Osteocyte (in vitro differentiated cells): ENCODE measurements at regions not wholly inside any gene's neighbourhood (a gene's known extent, or its start where the extent isn't known, plus 50 kb on each side); places are given as distances from the start of the nearest gene placed in this dataset.

Source experiments
- DNase-seq: peaks from one replicate; pipeline ENCODE4 v3.0.0; 2021; ENCODE audit warnings: mixed read lengths; ENCODE audit not compliant: unreplicated experiment; ENCODE audit errors: extremely low spot score
- H3K27ac Mint-ChIP-seq: one replicate; pipeline ENCODE4 v1.8.0; 2021; ENCODE audit warnings: mild to moderate bottlenecking, mixed read lengths; ENCODE audit not compliant: unreplicated experiment
- H3K27me3 Mint-ChIP-seq: one replicate; pipeline ENCODE4 v1.8.0; 2021; ENCODE audit warnings: mixed read lengths; ENCODE audit not compliant: unreplicated experiment
- H3K36me3 Mint-ChIP-seq: one replicate; pipeline ENCODE4 v1.8.0; 2021; ENCODE audit warnings: mixed read lengths; ENCODE audit not compliant: unreplicated experiment
- H3K4me1 Mint-ChIP-seq: one replicate; pipeline ENCODE4 v1.8.0; 2021; ENCODE audit warnings: mixed read lengths; ENCODE audit not compliant: unreplicated experiment
- H3K4me3 Mint-ChIP-seq: one replicate; pipeline ENCODE4 v1.8.0; 2021; ENCODE audit warnings: mild to moderate bottlenecking, moderate library complexity, mixed read lengths; ENCODE audit not compliant: unreplicated experiment
- H3K9me3 Mint-ChIP-seq: one replicate; pipeline ENCODE4 v1.8.0; 2021; ENCODE audit warnings: mixed read lengths; ENCODE audit not compliant: unreplicated experiment
- TF ChIP-seq, protein P1 (sequence below): fragments of 200-600 bp; sonication (generic); IDR thresholded peaks from 2 replicates; pipeline ENCODE4 v1.5.0; 2021; ENCODE audit warnings: antibody characterized with exemption, mild to moderate bottlenecking, moderate library complexity

DNA sequence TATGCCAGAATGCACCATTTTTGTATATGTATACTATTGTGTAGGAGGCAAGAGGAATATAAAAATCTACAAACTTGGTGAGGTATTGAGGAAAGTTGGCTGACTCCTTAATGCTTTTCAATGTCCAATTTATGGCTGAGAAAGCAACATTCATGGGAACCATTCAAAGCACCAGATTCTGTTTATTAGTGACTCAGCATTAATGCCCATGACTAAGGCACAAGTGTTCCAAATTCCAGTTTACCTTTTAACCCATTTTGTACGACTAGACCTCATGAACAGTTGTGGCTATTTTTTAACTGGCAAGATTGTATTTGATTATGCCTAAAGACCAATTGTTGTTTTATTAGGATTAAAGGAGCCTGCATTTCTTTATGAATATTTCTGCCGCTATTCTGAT, 375.4 kb upstream of the ATP2B1 start:
- no peak for DNase-seq

DNA sequence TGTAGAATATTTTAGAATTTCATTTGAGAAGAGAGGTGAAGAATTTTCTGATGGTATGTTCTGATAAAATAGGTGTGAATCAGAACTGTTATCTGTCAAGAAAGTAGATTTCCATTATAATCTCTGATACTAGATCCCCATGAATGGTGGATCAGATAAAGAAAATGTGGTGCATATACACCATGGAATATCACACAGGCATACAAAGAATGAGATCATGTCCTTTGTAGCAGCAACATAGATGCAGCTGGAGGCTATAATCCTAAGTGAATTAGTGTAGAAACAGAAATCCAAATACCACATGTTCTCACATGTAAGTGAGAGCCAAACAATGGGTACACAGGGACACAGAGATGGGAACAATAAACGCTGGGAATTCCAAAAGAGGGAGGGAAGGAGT, 372.0 kb upstream of the ATP2B1 start:
- TF ChIP-seq, protein P1, sequence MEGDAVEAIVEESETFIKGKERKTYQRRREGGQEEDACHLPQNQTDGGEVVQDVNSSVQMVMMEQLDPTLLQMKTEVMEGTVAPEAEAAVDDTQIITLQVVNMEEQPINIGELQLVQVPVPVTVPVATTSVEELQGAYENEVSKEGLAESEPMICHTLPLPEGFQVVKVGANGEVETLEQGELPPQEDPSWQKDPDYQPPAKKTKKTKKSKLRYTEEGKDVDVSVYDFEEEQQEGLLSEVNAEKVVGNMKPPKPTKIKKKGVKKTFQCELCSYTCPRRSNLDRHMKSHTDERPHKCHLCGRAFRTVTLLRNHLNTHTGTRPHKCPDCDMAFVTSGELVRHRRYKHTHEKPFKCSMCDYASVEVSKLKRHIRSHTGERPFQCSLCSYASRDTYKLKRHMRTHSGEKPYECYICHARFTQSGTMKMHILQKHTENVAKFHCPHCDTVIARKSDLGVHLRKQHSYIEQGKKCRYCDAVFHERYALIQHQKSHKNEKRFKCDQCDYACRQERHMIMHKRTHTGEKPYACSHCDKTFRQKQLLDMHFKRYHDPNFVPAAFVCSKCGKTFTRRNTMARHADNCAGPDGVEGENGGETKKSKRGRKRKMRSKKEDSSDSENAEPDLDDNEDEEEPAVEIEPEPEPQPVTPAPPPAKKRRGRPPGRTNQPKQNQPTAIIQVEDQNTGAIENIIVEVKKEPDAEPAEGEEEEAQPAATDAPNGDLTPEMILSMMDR = no peak
- H3K27ac Mint-ChIP-seq = no peak overlapping the region
- H3K9me3 Mint-ChIP-seq = no peaks in the 10 kb centered on the region
- no peaks in the 10 kb centered on the region for H3K27me3 Mint-ChIP-seq
- H3K4me3 Mint-ChIP-seq = no peak overlapping the region
- no peak for DNase-seq
- no peaks in the 10 kb centered on the region for H3K36me3 Mint-ChIP-seq
- H3K4me1 Mint-ChIP-seq = peaks cover 5% of the 10 kb centered on the region

More for the DNA sequence above, 375.4 kb upstream of the ATP2B1 start:
- H3K4me1 Mint-ChIP-seq = peaks cover 11% of the 10 kb centered on the region
- H3K4me3 Mint-ChIP-seq = no peak overlapping the region
- H3K27ac Mint-ChIP-seq = no peak overlapping the region
- H3K36me3 Mint-ChIP-seq = no peaks in the 10 kb centered on the region
- no peaks in the 10 kb centered on the region for H3K9me3 Mint-ChIP-seq
- TF ChIP-seq, protein P1 = no peak
- no peaks in the 10 kb centered on the region for H3K27me3 Mint-ChIP-seq

DNA sequence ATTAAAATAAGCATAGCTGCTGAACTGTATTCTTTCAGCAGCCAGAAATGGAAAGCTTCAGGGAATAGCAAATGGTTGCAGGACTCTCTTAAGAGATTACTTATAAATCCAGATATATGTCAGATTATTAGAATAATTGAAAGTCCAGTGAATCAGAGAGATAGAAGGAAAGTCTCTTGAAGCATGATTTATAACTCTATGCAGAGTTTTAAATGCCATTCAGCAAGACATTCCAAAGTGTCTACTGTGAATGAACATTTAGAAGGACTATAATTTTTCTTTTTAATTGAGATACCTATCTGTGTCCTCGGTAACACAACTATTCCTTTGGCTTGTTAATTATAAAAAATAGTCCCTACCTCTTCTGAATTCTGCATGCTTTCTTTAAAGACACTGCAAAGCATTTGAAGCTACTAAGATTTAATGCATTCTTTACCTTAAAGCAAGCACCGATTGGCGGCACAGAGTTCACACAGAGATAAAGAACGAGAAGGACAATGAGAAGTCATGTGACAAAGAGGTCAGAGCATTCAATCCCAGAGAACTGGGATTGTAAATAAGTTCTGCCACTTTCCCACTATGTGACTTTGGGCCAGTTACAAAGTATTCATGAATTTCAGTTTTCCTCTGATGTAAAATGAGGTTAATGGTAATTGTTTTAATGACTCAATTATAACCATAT, 371.0 kb upstream of the ATP2B1 start:
- TF ChIP-seq, protein P1 = no peak
- Mint-ChIP-seq H3K4me3 (no peak overlapping the region), H3K27ac (no peak overlapping the region), H3K36me3 (no peaks in the 10 kb centered on the region), H3K4me1 (no peaks in the 10 kb centered on the region), H3K9me3 (peaks cover 4% of the 10 kb centered on the region), H3K27me3 (peaks cover 4% of the 10 kb centered on the region)
- DNase-seq = no peak

DNA sequence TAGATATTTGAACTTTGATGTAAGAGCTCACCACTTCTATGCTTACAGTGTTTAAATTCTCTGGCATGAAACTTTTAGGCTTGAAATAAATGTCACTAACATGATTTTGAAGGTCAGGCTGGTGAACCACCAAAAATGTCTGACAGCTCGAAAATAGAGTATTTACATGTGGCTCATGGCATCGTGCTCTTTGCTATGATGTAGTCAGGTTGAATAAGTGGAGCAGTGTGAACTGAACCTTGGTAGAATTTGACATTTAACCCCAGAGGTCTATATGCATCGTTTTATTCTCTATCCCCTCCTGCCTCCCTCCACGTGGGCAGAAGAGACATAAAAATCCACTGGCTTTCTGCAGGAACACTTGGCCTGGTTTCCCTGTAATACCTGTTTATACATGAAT, 369.7 kb upstream of the ATP2B1 start:
- Mint-ChIP-seq H3K36me3 (no peaks in the 10 kb centered on the region), H3K4me1 (no peaks in the 10 kb centered on the region), H3K27ac (no peak overlapping the region), H3K27me3 (peaks cover 7% of the 10 kb centered on the region), H3K4me3 (no peak overlapping the region), H3K9me3 (peaks cover 4% of the 10 kb centered on the region)
- no peak for DNase-seq
- TF ChIP-seq, protein P1 = no peak

DNA sequence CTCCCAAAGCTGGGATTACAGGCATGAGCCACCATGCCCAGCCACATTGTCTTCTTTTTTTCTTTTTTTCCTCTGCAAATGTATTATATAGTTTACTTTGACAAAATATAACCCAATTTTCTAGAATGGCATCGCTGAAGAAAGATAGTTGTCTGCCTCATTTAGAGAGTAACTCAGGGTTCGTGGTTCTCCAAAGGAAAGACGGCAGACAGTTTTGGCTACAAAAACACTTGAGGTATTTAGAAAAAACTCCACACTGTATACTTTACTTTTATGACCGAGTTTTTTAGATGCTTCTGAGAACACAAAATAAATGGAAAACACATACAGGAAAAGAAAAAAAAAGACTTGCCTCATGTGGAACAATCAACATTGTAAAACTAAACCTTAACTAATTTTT, 369.1 kb upstream of the ATP2B1 start:
- no peaks in the 10 kb centered on the region for H3K4me1 Mint-ChIP-seq
- H3K27ac Mint-ChIP-seq = no peak overlapping the region
- peaks cover 4% of the 10 kb centered on the region for H3K9me3 Mint-ChIP-seq
- H3K36me3 Mint-ChIP-seq = no peaks in the 10 kb centered on the region
- no peak for DNase-seq
- TF ChIP-seq, protein P1 = no peak
- peaks cover 8% of the 10 kb centered on the region for H3K27me3 Mint-ChIP-seq
- H3K4me3 Mint-ChIP-seq = no peak overlapping the region
